OCI-LY1 (cell line): ENCODE measurements at regions not wholly inside any gene's neighbourhood (a gene's known extent, or its start where the extent isn't known, plus 50 kb on each side); places are given as distances from the start of the nearest gene placed in this dataset.

Experiments
- EZH2 ChIP-seq: fragments of 200-600 bp; sonication (generic), shearing (Covaris generic); IDR thresholded peaks from 2 replicates; pipeline ENCODE4 v1.8.0; 2017; ENCODE audit warnings: borderline replicate concordance, mixed run types, mild to moderate bottlenecking, antibody characterized with exemption, low read length, moderate library complexity, mixed read lengths
- TF ChIP-seq, protein P1 (sequence below): fragments of 200-600 bp; sonication (generic), shearing (Covaris generic); IDR thresholded peaks from 2 replicates; pipeline ENCODE4 v1.5.1; 2017; ENCODE audit warnings: mild to moderate bottlenecking, antibody characterized with exemption, low read length, moderate library complexity, mixed read lengths

DNA sequence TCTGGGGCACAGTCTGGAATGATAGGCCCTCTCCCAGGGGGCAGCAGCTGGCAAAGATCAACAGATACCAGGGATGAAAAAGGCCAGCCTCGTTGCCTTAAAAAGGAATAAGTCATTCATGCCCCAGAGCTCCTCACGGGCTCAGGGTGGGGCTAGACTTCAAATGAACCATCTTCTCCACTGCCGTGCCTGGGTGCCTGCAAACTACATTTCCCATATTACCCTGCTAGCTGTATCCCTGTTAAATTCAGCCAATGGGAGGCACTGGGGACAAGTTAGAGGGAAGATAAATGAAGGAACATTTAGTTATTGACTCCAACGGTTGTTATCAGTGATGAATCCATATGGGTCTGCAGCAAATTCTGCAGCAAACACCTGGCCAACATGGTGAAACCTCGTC is 101.2 kb upstream of the CYYR1 start:
- TF ChIP-seq, protein P1, sequence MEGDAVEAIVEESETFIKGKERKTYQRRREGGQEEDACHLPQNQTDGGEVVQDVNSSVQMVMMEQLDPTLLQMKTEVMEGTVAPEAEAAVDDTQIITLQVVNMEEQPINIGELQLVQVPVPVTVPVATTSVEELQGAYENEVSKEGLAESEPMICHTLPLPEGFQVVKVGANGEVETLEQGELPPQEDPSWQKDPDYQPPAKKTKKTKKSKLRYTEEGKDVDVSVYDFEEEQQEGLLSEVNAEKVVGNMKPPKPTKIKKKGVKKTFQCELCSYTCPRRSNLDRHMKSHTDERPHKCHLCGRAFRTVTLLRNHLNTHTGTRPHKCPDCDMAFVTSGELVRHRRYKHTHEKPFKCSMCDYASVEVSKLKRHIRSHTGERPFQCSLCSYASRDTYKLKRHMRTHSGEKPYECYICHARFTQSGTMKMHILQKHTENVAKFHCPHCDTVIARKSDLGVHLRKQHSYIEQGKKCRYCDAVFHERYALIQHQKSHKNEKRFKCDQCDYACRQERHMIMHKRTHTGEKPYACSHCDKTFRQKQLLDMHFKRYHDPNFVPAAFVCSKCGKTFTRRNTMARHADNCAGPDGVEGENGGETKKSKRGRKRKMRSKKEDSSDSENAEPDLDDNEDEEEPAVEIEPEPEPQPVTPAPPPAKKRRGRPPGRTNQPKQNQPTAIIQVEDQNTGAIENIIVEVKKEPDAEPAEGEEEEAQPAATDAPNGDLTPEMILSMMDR: no peak
- TF ChIP-seq EZH2: no peak
